OCI-M2 (cell line): ENCODE measurements at regions not wholly inside any gene's neighbourhood (a gene's known extent, or its start where the extent isn't known, plus 50 kb on each side); places are given as distances from the start of the nearest gene placed in this dataset.
"Not testable (repeated sequence)": the region's sequence is repeated elsewhere in the genome, so short reads cannot be mapped to it uniquely, and the experiment has no call there.

ENCODE experiments used
- DNase-seq: peaks from one replicate; lab custom pipeline; 2025; ENCODE audit not compliant: unreplicated experiment; lab: John Stamatoyannopoulos, UW

DNA sequence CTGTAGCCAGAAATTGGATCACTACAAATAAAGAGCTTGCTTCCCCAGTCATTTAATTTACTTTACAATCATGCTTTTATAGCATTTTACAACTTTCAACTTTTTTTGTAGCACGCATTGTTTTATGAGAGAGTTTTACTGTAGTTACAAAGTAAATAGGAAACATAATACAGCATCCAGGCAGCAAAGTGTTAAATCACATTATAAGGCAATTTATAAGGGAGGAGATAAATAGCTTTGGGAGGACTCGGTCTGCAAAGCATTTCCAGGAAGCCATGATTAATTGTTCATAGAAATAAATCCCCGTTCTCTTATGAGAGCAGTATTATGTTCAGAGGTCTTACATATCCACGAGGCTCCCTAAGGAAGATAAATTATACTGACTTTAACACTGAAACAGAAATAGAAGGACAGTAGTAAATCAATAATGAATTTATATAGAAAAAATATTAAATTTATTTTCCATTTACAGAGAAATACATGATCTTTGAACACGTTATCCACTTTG, 792.6 kb upstream of the RAG2 start:
- DNase-seq: no peak

DNA sequence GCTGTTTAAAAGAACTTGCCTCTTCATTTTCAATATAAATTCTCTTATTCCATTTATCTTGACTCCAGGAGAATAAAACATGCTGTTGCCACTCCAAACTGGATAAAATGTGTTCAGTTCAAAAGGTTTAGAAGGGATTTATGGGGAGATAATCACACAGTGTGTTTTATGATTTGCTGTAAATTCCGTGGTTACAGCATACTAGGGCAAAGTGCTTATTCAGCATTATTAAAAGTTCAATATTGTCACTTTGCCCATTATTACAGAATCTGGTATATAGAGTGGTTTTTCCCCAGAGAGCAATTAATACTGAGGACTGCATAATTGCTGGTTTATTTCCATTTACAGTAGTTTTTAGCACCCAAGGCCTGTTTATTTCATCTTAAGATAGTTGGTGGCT, 780.9 kb upstream of the RAG2 start:
- no peak for DNase-seq

DNA sequence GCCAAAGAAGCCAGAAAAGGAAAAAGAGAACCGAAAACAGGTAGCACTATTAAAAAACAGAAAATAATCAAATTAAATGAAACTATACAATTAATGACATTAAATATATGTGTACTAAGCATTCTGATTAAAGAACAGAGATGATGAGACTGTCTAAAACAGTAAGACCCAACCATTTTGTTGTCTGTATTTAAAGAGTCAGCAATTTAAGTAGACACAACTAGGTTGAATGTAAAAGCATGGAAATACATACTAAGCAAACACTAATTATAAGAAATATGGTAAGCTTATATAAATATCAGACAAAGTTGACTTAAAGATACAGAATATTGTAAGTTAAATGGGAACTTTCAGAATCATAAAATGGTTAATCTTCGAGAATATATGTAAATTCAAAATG, 774.6 kb upstream of the RAG2 start:
- DNase-seq: no peak

DNA sequence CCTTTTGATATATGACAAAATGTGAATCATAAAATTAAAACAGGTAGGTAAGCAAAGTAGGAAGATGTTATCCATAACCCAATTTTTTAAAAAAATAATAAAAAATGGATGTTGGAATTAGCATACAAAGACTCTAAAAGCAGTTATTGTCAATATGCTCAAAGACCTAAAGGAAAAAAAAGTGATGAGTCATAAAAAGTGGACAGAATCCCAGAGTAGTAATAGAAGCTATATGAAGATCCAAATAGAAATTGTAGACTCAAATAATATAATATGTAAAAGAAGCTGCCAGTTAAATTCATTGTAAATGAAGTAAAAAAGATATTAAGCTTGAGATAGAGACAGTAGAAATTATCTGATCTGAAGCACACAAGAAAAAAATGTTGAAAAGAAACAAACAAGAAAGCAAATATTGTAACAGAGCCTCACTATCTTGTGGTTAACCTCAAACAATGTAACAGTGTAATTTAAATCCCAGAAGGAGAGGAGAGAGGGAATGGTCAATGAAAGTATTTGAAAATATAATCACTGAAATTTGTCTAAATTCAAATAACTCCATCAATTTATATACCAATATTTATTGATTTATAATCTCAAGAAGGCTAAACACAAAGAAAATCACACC, 773.4 kb upstream of the RAG2 start:
- no peak for DNase-seq

DNA sequence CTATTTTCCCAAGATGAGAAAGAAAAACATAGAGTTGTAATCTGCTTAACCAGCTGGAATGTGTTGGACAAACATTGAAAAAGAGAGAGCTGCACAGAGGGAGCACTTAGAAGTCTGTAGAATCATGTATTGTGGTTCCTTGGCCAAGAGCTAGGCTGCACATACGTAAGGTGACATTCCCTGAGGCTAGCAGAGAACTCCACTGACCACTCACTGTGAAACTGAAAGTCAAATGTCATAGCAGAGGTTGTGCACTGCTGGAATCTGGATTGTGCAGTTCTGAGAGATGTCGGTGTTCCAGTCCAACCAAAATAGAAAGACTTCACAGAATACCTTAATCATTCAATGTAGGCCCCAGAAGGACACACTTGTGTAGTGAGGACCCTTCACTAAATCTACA, 772.8 kb upstream of the RAG2 start:
- DNase-seq: no peak

DNA sequence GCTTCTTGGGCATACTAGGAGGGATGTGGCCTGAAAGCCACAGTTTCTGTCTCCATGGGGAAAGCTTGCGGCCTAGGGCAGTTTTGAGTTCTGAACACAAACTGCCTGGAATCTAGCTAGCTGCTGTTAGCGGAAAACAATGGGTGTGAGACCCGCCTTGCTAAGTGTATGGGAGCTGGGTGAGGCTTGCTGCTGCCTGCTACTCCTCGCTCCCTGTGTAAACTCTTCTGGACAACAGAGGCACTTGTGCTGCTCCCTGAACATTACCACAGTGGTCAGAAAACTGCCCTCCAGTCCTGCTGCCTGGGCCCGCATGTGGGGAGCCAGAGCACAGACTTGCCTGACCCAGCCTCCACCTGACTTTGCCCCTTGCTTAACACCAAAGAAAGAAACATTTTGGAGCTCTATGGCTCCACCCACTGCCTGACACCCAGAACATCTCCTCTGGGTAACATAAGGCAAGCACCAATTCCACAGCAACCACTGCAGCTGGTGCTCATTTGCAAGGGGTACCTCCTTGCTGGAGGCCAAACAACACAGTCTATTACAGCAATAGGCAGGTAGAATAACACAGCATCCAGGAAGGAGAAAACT, 766.3 kb upstream of the RAG2 start:
- no peak for DNase-seq

DNA sequence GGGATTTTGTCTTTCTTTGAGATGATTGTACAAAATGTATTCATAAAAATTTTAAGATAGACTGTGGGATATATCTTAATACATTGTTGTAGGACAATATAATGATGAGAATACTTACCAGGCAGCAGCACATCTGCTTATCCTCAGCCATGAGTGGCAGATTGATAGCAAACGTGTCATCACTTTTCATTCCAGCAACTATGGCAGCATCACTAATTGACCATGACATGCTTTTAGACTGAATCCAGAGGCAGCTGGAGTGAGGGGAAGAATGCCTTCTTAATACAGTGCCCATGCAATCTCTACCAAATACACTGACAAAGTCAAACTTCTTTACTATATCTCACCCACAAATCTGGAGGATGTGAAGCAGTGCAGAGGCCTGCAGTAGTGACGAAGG, 755.2 kb upstream of the RAG2 start:
- DNase-seq: no peak

DNA sequence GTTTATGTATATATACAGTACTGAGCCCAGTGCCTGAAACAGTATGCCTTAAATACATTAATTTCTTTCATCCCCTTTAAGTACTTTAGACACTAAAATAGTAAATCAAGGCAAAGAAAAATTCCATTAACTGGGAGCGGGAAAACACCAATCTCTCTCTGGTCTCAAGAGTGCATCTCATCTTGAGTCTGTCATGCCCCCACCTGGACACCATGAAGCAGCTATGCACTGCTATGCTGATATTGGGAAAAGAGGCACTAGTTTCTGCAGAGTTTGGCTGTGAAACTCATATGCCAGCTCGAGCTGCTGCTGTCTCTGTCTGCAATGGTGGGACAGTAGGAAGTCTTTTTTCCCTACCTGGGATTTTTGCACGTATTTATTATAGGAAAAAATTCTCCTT, 754.4 kb upstream of the RAG2 start:
- DNase-seq: no peak

DNA sequence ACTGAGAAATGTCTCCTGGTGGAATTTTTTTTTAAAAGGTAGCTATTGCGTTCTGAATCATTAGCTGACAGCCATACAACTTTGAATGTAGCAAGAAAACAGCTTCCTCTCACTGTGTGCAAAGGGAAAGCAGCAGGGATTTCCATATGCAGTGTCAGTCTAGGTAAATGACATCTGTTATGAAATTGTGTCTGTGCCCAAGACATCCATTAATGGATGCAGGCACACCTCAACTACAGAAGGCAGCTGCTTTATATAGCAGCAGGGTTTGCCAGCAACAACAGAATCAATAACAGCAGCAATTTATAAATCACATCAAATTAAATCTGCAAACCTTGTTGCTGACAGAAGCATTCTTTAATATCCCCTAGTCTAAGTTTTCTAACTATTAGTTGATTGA, 745.3 kb upstream of the RAG2 start:
- no peak for DNase-seq

DNA sequence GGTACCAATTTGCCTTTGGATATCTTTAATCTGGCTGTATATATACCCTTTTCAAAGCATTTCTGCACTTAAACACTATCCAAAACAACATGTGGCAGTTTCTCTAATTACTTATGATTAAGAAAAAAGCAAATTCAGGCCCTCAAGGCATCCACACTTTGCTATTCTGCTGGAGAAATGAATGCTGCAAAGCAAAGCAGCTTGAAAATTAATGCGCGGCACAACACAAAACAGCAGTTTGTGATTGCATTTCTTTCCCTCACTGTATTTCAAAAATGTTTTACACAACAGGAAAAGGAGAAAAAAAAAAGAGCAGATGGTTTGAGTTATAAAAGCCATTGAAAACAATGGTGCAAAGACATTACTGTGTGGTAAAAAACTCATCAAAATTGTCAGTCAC, 738.4 kb upstream of the RAG2 start:
- DNase-seq: no peak

DNA sequence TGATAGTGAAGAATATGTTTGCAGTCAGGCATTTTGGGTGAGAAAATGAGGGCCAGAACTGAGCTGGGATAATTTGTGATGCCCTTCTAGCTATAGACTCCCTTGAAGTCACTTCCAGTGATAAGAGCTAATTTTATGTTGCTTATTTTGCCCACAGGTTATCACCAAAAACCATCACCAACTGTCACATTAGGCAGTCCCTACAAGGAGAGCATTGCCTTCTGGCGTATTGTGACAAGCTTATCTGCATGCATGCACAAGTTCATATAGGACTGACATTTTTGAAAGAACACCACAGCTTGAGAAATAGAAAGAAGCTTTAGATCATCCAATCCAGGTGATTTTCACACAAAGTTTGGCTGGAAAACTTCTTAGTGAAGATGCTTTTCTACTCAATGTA, 735.3 kb upstream of the RAG2 start:
- no peak for DNase-seq

DNA sequence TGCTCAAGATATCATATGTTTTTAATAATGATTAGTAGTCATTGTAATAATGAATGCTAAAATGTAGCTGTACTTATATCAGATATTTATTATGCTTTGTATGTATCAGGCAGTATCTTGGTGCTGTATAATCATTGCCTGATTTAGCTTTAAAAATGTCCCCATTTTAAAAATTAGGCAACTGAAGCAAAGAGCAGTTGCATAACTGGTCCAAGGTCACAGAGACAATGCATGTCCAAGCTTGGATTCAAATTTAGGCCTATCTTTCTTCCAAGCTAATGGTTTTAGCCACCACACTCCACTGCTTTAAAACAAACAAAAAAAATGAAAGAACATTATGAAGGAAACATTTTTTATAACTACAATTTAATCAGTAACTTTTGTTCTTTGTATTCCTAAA, 725.8 kb upstream of the RAG2 start:
- no peak for DNase-seq

DNA sequence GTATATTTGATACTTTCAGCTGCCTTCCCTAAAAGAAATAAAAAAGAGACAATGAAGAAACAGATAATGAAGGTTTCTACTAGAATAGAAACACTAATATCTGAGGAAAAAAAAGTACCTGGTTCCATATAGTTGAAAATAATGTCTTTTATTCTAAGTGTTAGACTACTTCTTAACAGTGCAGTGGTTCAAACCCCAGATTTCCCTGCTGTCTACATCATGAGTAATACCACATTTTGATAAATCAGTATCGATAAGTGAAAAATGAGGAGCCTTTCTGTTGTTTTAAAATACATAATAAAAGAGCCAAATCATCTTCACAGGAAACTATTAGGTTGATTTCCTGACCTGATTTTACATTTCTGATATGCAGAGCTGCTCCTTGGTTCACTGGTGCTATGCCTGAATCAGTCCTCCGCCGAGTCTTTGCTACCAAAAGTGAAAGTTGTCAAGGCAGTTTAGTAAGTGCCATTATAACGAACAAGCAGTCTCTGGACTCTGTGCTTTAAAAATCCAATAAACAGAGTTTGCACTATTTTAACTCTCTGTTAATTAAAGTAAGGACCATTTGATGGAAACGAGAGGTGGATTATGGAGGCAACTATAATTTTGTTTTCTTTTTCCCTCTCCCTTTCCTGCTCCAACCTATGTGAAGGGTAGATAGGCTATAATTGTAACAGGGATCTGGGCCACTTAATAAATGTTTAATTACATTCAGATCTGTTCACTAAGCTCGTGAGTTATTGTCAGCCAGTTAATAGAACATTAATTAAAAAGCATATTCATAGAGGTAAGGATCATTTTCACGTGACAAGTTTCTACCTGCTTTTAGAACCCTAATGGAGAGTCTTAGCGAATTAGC, 724.5 kb upstream of the RAG2 start:
- DNase-seq: no peak

DNA sequence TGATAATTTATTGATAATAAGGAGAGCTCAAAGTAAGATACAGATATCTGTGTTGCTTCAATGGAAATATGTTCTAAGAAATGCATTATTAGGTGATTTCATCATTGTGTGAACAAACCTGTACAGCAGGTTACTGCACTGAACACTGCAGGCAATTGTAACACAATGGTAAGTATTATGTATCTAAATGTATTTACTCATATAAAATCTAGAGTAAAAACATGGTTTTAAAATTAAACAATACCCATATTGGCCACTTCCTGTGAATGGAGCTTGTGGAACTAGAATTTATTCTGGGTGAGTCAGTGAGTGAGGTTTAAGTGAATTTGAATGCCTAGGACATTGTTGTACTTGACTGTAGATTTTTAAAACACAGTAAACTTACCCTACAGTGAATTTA, 722.9 kb upstream of the RAG2 start:
- DNase-seq: no peak

DNA sequence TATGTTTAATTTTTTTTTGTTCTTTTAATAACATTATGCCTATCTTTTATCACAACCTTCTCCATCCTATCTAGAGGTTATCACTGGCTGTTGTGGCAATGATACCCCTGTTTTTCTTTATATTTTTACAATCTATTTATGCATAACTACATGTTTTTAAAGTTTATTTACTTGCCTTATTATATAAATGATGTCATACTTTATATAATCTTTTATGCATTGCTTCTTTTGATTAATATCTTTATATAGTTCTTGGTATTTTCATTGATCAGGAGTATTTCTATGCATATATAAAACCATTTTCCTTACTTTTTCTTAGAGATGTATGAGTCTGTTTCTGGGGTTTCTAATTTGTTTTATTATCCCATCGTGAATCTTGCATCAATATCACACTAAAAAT, 719.8 kb upstream of the RAG2 start:
- no peak for DNase-seq

DNA sequence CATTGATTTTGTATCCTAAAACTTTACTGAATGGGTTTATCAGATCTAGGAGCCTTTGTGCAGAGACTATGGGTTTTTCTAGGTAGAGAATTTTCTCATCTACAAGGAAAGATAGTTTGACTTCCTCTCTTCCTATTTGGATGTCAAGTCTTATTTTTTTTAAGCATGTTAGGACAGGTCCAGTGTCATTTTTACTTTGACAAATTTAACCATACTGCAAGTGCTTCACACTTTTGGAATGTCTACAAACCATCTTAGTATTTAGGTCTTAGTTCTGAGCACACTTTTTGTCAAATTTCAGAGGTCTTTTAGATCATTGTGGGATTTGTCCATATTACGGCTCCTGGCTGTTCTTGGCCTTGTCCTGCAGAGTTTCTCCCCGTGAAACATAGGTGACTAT, 715.2 kb upstream of the RAG2 start:
- DNase-seq: no peak

DNA sequence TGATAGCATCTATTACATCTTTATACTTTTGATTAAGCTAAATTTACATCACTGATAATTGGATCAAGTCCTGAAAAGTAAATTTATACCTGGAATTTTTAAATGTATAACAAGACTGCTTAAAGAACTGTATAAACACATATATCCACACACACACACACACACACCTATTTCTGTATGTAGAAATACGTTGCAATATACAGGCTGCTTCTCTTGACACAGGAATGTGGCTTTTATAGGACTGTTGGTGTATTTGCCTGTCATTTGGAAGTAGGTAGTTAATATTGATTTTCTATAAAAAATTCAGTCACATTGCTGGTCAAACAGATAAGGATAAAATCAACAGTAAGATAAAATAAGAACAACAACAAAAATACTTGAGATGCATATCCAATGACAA, 708.5 kb upstream of the RAG2 start:
- DNase-seq: no peak

DNA sequence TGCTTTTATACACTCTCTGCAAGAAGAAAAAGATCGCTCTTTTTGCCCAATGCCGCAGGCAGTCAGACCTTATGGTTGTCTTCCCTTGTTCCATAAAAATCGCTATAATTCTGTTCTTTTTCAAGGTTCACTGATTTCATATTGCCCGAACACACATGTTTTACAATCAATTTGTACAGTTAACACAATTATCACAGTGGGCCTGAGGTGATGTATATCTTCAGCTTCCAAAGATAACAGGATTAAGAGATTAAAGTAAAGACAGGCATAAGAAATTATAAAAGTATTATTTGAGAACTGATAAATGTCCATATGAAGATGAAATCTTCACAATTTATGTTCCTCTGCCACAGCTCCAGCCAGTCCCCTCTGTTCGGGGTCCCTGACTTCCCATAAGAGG, 703.4 kb upstream of the RAG2 start:
- DNase-seq: not testable (repeated sequence)

DNA sequence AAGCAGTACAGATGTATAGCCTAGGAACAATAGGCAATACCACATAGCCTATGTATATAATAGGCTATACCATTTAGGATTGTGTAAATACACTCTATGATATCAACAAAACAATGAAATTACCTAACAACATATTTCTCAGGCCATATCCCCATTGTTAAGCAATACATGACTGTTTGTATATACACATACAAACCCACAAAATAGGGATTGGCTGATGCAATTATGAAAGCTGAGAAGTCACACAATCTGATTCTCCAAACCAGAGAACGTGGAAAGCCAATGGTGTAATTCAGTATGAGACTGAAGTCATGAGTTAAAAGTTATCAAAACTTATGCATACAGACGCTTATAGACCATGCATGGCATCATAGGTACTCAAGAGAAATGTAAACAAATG, 700.1 kb upstream of the RAG2 start:
- no peak for DNase-seq

DNA sequence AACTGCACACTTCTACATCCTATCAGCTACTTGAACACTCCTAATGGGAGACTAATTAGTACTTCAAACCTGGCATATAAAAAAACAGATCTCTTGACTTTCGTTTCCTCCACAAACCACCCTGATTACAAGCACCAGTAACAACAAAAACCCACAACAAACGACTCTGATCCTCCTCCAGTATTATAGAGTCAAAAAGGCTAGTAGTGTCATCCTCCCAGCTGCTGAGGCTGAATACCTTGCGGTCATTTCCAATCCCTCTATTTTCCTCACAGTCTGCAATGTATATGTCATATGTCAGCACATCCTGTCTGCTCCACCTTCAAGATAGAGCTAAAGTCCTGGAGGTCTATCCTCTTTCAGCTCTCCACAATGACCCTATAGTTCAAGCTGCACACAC, 688.9 kb upstream of the RAG2 start:
- no peak for DNase-seq

DNA sequence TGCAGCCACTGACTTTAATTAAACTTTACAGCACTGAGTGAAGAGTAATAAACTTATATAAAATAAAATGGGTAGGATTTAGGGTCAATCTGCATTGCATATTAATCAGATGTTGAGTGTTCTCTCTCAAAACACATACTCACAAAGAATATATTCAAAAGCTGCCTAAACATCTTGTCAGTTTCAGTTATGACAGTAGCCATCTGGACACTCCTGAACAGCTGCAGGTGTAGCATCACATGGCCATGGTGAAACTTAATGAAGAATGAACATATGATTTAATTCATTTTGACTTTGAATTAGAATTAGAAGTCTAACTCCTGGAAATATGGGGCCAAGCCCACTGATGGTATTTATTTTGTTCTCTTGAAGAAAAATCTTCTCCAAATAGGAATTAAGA, 684.3 kb upstream of the RAG2 start:
- no peak for DNase-seq

DNA sequence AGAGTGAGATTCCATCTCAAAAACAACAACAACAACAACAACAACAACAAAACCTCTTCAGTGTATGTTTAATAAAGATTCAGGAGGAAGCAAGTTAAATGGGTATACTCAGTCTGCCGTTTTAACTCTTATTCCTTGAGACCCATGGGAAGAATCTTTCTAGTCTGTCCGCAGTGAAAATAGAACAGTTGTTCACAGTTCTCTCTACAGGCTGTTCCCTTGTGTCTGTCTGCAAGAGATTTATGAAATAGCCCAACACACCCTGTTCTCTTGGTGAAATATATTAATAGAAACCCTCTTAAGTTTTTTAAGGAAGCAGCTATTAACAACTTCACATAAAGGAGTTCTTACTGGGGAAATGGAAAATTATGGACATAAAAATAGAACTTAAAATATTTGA, 682.2 kb upstream of the RAG2 start:
- DNase-seq: no peak
